ENCODE measurements at regions not wholly inside any gene's neighbourhood (a gene's known extent, or its start where the extent isn't known, plus 50 kb on each side); places are given as distances from the start of the nearest gene placed in this dataset.

DNA sequence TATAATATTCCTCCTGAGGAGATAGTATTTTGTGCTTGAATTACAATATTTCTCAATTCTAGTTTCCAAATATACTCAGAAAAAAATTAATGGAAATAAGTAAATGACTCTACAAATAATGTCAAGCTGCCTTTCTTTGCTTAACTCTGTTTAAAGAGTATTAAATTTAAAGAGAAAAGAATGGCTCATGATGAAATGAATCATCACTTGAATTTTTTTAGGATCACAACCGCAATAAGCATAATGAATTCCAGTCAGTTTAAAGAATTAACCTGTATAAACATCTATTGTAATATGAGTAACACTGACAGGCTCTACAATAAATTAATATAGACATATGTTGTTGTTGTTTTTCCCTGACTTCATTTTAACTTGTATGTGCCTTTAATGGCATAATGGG lies 266.2 kb upstream of the ADGRB3 start:
- no peaks in the 10 kb centered on the region for H3K36me3 ChIP-seq
- WGBS = 76% methylated on average over 1 of the region's 1 CpG
- H3K9me3 ChIP-seq = no peaks in the 10 kb centered on the region
- TF ChIP-seq CTCF (IDR thresholded peaks at IDR 0.05) (no peak), POLR2AphosphoS5 (IDR thresholded peaks at IDR 0.05) (no peak), POLR2A (IDR thresholded peaks at IDR 0.05) (no peak)
- no peak overlapping the region for H3K27ac ChIP-seq
- H3K27me3 ChIP-seq (replicated peaks; ENCODE audit: insufficient read depth) = no peaks in the 10 kb centered on the region
- no peak for DNase-seq (ENCODE audit: low spot score)
- no peaks in the 10 kb centered on the region for H3K4me1 ChIP-seq (replicated peaks)
- intact Hi-C loops (cut with DNase I) = no loop called here
- H3K4me3 ChIP-seq = no peak overlapping the region

GRCh38 chr6:68364271-68364805 lies 270.7 kb upstream of the ADGRB3 start:
- no peak overlapping the region for H3K27ac ChIP-seq
- TF ChIP-seq CTCF (IDR thresholded peaks at IDR 0.05) (no peak), POLR2A (IDR thresholded peaks at IDR 0.05) (no peak), POLR2AphosphoS5 (IDR thresholded peaks at IDR 0.05) (no peak)
- no peaks in the 10 kb centered on the region for H3K4me1 ChIP-seq (replicated peaks)
- DNase-seq (ENCODE audit: low spot score) = no peak
- H3K36me3 ChIP-seq = no peaks in the 10 kb centered on the region
- 69% methylated on average over 2 of the region's 2 CpGs for WGBS
- intact Hi-C loops (cut with DNase I) = no loop called here
- H3K27me3 ChIP-seq (replicated peaks; ENCODE audit: insufficient read depth) = no peaks in the 10 kb centered on the region
- no peak overlapping the region for H3K4me3 ChIP-seq
- no peaks in the 10 kb centered on the region for H3K9me3 ChIP-seq

- no peak overlapping the region for H3K4me3 ChIP-seq
- no peak for TF ChIP-seq CTCF (IDR thresholded peaks at IDR 0.05)
- no peak for TF ChIP-seq POLR2A (IDR thresholded peaks at IDR 0.05)
- no peak for TF ChIP-seq POLR2AphosphoS5 (IDR thresholded peaks at IDR 0.05)
- DNase-seq (ENCODE audit: low spot score) = no peak
- no peaks in the 10 kb centered on the region for H3K36me3 ChIP-seq
- no peaks in the 10 kb centered on the region for H3K9me3 ChIP-seq
- WGBS = 40% methylated on average over 1 of the region's 1 CpG
- H3K27ac ChIP-seq = no peak overlapping the region
- intact Hi-C loops (cut with DNase I) = no loop called here
- H3K4me1 ChIP-seq (replicated peaks) = no peaks in the 10 kb centered on the region
- no peaks in the 10 kb centered on the region for H3K27me3 ChIP-seq (replicated peaks; ENCODE audit: insufficient read depth)
Measured at GRCh38 chr6:68343901-68344300, 291.2 kb upstream of the ADGRB3 start.

DNA sequence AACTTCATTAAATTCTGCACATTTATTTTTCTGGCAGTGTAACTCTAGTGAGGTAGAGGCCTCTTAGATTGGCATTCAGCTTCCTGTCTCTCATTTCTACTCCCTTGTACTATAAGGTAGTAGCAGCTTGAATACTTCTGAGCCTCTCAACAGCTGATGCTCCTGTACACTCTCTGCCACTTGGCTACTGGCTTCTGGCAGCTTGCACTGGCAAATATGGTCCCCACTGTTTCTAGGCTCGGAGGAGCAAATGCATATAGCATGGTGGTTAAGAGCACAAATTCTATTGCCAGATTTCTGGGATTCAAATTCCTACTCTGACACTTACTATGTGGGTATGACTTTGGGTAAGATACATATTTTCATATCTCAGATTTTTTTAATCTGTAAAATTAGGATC lies 292.8 kb upstream of the ADGRB3 start:
- no peaks in the 10 kb centered on the region for H3K36me3 ChIP-seq
- WGBS = 79% methylated on average over 1 of the region's 1 CpG
- H3K27ac ChIP-seq = no peak overlapping the region
- TF ChIP-seq CTCF (IDR thresholded peaks at IDR 0.05) (no peak), POLR2A (IDR thresholded peaks at IDR 0.05) (no peak), POLR2AphosphoS5 (IDR thresholded peaks at IDR 0.05) (no peak)
- H3K4me1 ChIP-seq (replicated peaks) = no peaks in the 10 kb centered on the region
- H3K9me3 ChIP-seq = no peaks in the 10 kb centered on the region
- no peak for DNase-seq (ENCODE audit: low spot score)
- no peaks in the 10 kb centered on the region for H3K27me3 ChIP-seq (replicated peaks; ENCODE audit: insufficient read depth)
- no peak overlapping the region for H3K4me3 ChIP-seq
- intact Hi-C loops (cut with DNase I) = no loop called here

GRCh38 chr6:68339488-68340131 lies 295.5 kb upstream of the ADGRB3 start:
- no peak overlapping the region for H3K27ac ChIP-seq
- intact Hi-C loops (cut with DNase I) = no loop called here
- H3K27me3 ChIP-seq (replicated peaks; ENCODE audit: insufficient read depth) = no peaks in the 10 kb centered on the region
- H3K4me1 ChIP-seq (replicated peaks) = no peaks in the 10 kb centered on the region
- no peaks in the 10 kb centered on the region for H3K9me3 ChIP-seq
- no peak for DNase-seq (ENCODE audit: low spot score)
- H3K36me3 ChIP-seq = no peaks in the 10 kb centered on the region
- TF ChIP-seq POLR2AphosphoS5 (IDR thresholded peaks at IDR 0.05) = no peak
- TF ChIP-seq CTCF (IDR thresholded peaks at IDR 0.05) = no peak
- no peak for TF ChIP-seq POLR2A (IDR thresholded peaks at IDR 0.05)
- H3K4me3 ChIP-seq = no peak overlapping the region

Data from prostate gland (tissue), 2 donors.